Keratinocyte (primary cell): ENCODE measurements at regions not wholly inside any gene's neighbourhood (a gene's known extent, or its start where the extent isn't known, plus 50 kb on each side); places are given as distances from the start of the nearest gene placed in this dataset.

ENCODE experiments used
- DNase-seq: peaks from one replicate; pipeline ENCODE4 v3.0.0-alpha.2; 2011; ENCODE audit warnings: low read depth, missing footprints, low spot score
- FAIRE-seq: peaks from 2 replicates; lab custom pipeline; 2011; peaks lifted over from hg19 to GRCh38; lab: Jason Lieb, UNC
- H2AFZ ChIP-seq: 2 replicates; pipeline ENCODE4 v1.6.0; 2012; ENCODE audit warnings: low read length, control low read depth, inconsistent platforms; ENCODE audit not compliant: control insufficient read depth
- H3K27ac ChIP-seq: 2 replicates; pipeline ENCODE4 v1.5.1; 2011; ENCODE audit warnings: low read length; ENCODE audit not compliant: control insufficient read depth, insufficient read depth
- H3K27me3 ChIP-seq: 3 replicates; pipeline ENCODE4 v1.6.0; 2011; ENCODE audit warnings: low read length; ENCODE audit not compliant: control insufficient read depth, insufficient read depth; ENCODE audit errors: extremely low read depth
- H3K36me3 ChIP-seq, 2 experiments: 2 replicates in 1 of 2; 3 replicates in 1 of 2; pipeline ENCODE4 v1.5.1; 2011; ENCODE audit warnings: low read length in 2 of 2, mild to moderate bottlenecking in 1 of 2; ENCODE audit not compliant: control insufficient read depth in 2 of 2, insufficient read depth in 2 of 2; ENCODE audit errors: extremely low read depth in 1 of 2
- H3K4me1 ChIP-seq: 3 replicates; pipeline ENCODE4 v1.5.1; 2011; ENCODE audit warnings: low read length; ENCODE audit not compliant: control insufficient read depth, insufficient read depth; ENCODE audit errors: extremely low read depth
- H3K4me2 ChIP-seq: 3 replicates; pipeline ENCODE4 v1.6.0; 2011; ENCODE audit warnings: low read depth, low read length; ENCODE audit not compliant: control insufficient read depth, insufficient read depth; ENCODE audit errors: extremely low read depth
- H3K4me3 ChIP-seq, 3 experiments: fragments of 200-600 bp in 1 of 3; sonication (generic) in 1 of 3; 2 replicates in 2 of 3; 3 replicates in 1 of 3; pipeline ENCODE4 v1.5.1; 2011 to 2016; ENCODE audit warnings: low read length in 3 of 3, mild to moderate bottlenecking in 3 of 3, control low read depth in 2 of 3, inconsistent platforms in 1 of 3, low read depth in 1 of 3, mixed read lengths in 1 of 3, mixed run types in 1 of 3, moderate library complexity in 1 of 3; ENCODE audit not compliant: control insufficient read depth in 2 of 3, insufficient read depth in 2 of 3; ENCODE audit errors: extremely low read depth in 1 of 3
- H3K79me2 ChIP-seq: 2 replicates; pipeline ENCODE4 v1.6.0; 2012; ENCODE audit warnings: low read length; ENCODE audit not compliant: control insufficient read depth, insufficient read depth
- H3K9ac ChIP-seq: 3 replicates; pipeline ENCODE4 v1.6.0; 2011; ENCODE audit warnings: low read length; ENCODE audit not compliant: control insufficient read depth, insufficient read depth; ENCODE audit errors: extremely low read depth
- H3K9me1 ChIP-seq: 3 replicates; pipeline ENCODE4 v1.6.0; 2011; ENCODE audit warnings: low read length; ENCODE audit not compliant: control insufficient read depth, insufficient read depth; ENCODE audit errors: extremely low read depth
- H3K9me3 ChIP-seq: 2 replicates; pipeline ENCODE4 v1.5.1; 2012; ENCODE audit warnings: low read depth, low read length; ENCODE audit not compliant: control insufficient read depth
- H4K20me1 ChIP-seq: 3 replicates; pipeline ENCODE4 v1.6.0; 2011; ENCODE audit warnings: low read length; ENCODE audit not compliant: control insufficient read depth, insufficient read depth; ENCODE audit errors: extremely low read depth
- CTCF ChIP-seq, 3 experiments: IDR thresholded peaks in 1 of 3; conservative IDR thresholded peaks in 1 of 3; optimal IDR thresholded peaks in 1 of 3; 2 replicates in 2 of 3; 3 replicates in 1 of 3; pipeline versions ENCODE3 to v1.5.1; 2011; ENCODE audit warnings: low read length in 3 of 3, mild to moderate bottlenecking in 3 of 3, moderate library complexity in 2 of 3, control low read depth in 1 of 3, inconsistent platforms in 1 of 3; ENCODE audit not compliant: insufficient read depth in 2 of 3; ENCODE audit errors: extremely low read depth in 1 of 3
- EZH2 ChIP-seq: IDR thresholded peaks from one replicate; pipeline ENCODE4 v1.6.1; 2012; ENCODE audit warnings: inconsistent platforms, mild to moderate bottlenecking, low read length, moderate library complexity
- dilution Hi-C: fragments of 300-500 bp; cut with MboI; formaldehyde crosslinking; loops from one replicate; pipeline ENCODE4 v1.7.0; 2020; ENCODE audit warnings: low sequenced_read_pairs; ENCODE audit not compliant: extremely low pct_ligation_motif_present

GRCh38 chr14:101130861-101131260 lies 227.3 kb upstream of the RTL1 start:
- Histone ChIP-seq H3K79me2 (no peaks in the 10 kb centered on the region), H3K9ac (no peak overlapping the region), H3K4me1 (no peaks in the 10 kb centered on the region), H4K20me1 (no peaks in the 10 kb centered on the region), H3K36me3 (no peaks in the 10 kb centered on the region), H3K27ac (no peak overlapping the region), H3K9me1 (no peaks in the 10 kb centered on the region), H3K9me3 (peaks cover 2% of the 10 kb centered on the region), H3K4me2 (no peak overlapping the region), H3K4me3 (no peak overlapping the region), H3K27me3 (no peaks in the 10 kb centered on the region), H2AFZ (no peak overlapping the region)
- FAIRE-seq: no peak
- TF ChIP-seq EZH2: no peak
- dilution Hi-C loops: no loop called here
- DNase-seq: no peak

GRCh38 chr14:101131451-101131916 lies 228.0 kb upstream of the RTL1 start:
- no peak for TF ChIP-seq CTCF (optimal IDR thresholded peaks at IDR 0.05 in 1 of 3, IDR thresholded peaks at IDR 0.05 in 1 of 3, conservative IDR thresholded peaks at IDR 0.05 in 1 of 3; ENCODE audit: extremely low read depth in 1 of 3, insufficient read depth in 2 of 3, low read length in 3 of 3)
- no peak for TF ChIP-seq EZH2
- Histone ChIP-seq H3K4me3 (no peak overlapping the region), H4K20me1 (no peaks in the 10 kb centered on the region), H3K9me3 (peaks cover 2% of the 10 kb centered on the region), H3K36me3 (no peaks in the 10 kb centered on the region), H3K27me3 (no peaks in the 10 kb centered on the region), H2AFZ (no peak overlapping the region), H3K9me1 (no peaks in the 10 kb centered on the region), H3K9ac (no peak overlapping the region), H3K4me2 (no peak overlapping the region), H3K79me2 (no peaks in the 10 kb centered on the region), H3K27ac (no peak overlapping the region), H3K4me1 (no peaks in the 10 kb centered on the region)
- dilution Hi-C loops: no loop called here
- DNase-seq (no peak), FAIRE-seq (no peak)

- no peak overlapping the region for H3K27ac ChIP-seq
- H3K4me3 ChIP-seq: no peak overlapping the region
- no peaks in the 10 kb centered on the region for H3K36me3 ChIP-seq
- H3K9me3 ChIP-seq: peaks cover 2% of the 10 kb centered on the region
- H3K9me1 ChIP-seq: no peaks in the 10 kb centered on the region
- dilution Hi-C loops: no loop called here
- TF ChIP-seq CTCF (optimal IDR thresholded peaks at IDR 0.05 in 1 of 3, IDR thresholded peaks at IDR 0.05 in 1 of 3, conservative IDR thresholded peaks at IDR 0.05 in 1 of 3; ENCODE audit: extremely low read depth in 1 of 3, insufficient read depth in 2 of 3, low read length in 3 of 3): no peak
- TF ChIP-seq EZH2: no peak
- H3K9ac ChIP-seq: no peak overlapping the region
- H3K4me2 ChIP-seq: no peak overlapping the region
- FAIRE-seq (no peak), DNase-seq (no peak)
- no peaks in the 10 kb centered on the region for H3K4me1 ChIP-seq
- no peak overlapping the region for H2AFZ ChIP-seq
- H3K79me2 ChIP-seq: no peaks in the 10 kb centered on the region
- H4K20me1 ChIP-seq: no peaks in the 10 kb centered on the region
- H3K27me3 ChIP-seq: no peaks in the 10 kb centered on the region
These were observed 228.6 kb upstream of the RTL1 start for GRCh38 chr14:101132051-101132571.
